ENCODE measurements at regions not wholly inside any gene's neighbourhood (a gene's known extent, or its start where the extent isn't known, plus 50 kb on each side); places are given as distances from the start of the nearest gene placed in this dataset.

- no peak overlapping the region for H3K27ac ChIP-seq (ENCODE audit: low read depth, low read length, poor library complexity, severe bottlenecking)
- CTCF ChIA-PET (ENCODE audit: unreplicated experiment): no interaction called here
- TF ChIP-seq CTCF (conservative IDR thresholded peaks at IDR 0.05; ENCODE audit: low read length): no peak
- TF ChIP-seq EZH2phosphoT487 (IDR thresholded peaks at IDR 0.05; ENCODE audit: borderline replicate concordance, low read depth, low read length): no peak
- H4K20me1 ChIP-seq (ENCODE audit: insufficient read depth, low read length): no peaks in the 10 kb centered on the region
- no peak for DNase-seq (ENCODE audit: low spot score)
- POLR2A ChIA-PET: no interaction called here
- no peaks in the 10 kb centered on the region for H3K9me2 ChIP-seq (ENCODE audit: insufficient read depth, low read length)
- H3K79me2 ChIP-seq (ENCODE audit: insufficient read depth, low read depth, low read length): no peaks in the 10 kb centered on the region
- H2AFZ ChIP-seq (ENCODE audit: low read length): no peak overlapping the region
- no peak overlapping the region for H3K4me2 ChIP-seq (ENCODE audit: low read length)
- BruUV-seq (replicated peaks): no TSS peak
- H3K36me3 ChIP-seq (ENCODE audit: insufficient read depth, low read length): no peaks in the 10 kb centered on the region
- no peaks in the 10 kb centered on the region for H3K9me3 ChIP-seq (ENCODE audit: low read length)
- H3K4me3 ChIP-seq (ENCODE audit: low read depth, low read length, poor library complexity, severe bottlenecking): no peak overlapping the region
- no peaks in the 10 kb centered on the region for H3K4me1 ChIP-seq (ENCODE audit: insufficient read depth, low read length, poor library complexity, severe bottlenecking)
- intact Hi-C loops (cut with micrococcal nuclease; ENCODE audit: unreplicated experiment): no loop called here
Observed at GRCh38 chr16:73610160-73610559, 562.2 kb upstream of the ZFHX3 start.

- Histone ChIP-seq H4K20me1 (ENCODE audit: insufficient read depth, low read length) (no peaks in the 10 kb centered on the region), H3K36me3 (ENCODE audit: insufficient read depth, low read length) (no peaks in the 10 kb centered on the region), H3K4me1 (ENCODE audit: insufficient read depth, low read length, poor library complexity, severe bottlenecking) (no peaks in the 10 kb centered on the region), H3K9me2 (ENCODE audit: insufficient read depth, low read length) (no peaks in the 10 kb centered on the region), H3K4me3 (ENCODE audit: low read depth, low read length, poor library complexity, severe bottlenecking) (no peak overlapping the region), H3K27ac (ENCODE audit: low read depth, low read length, poor library complexity, severe bottlenecking) (no peak overlapping the region), H2AFZ (ENCODE audit: low read length) (no peak overlapping the region), H3K9me3 (ENCODE audit: low read length) (no peaks in the 10 kb centered on the region), H3K4me2 (ENCODE audit: low read length) (no peak overlapping the region), H3K79me2 (ENCODE audit: insufficient read depth, low read depth, low read length) (no peaks in the 10 kb centered on the region)
- TF ChIP-seq CTCF (conservative IDR thresholded peaks at IDR 0.05; ENCODE audit: low read length) (no peak), EZH2phosphoT487 (IDR thresholded peaks at IDR 0.05; ENCODE audit: borderline replicate concordance, low read depth, low read length) (no peak)
- intact Hi-C loops (cut with micrococcal nuclease; ENCODE audit: unreplicated experiment): no loop called here
- DNase-seq (ENCODE audit: low spot score): no peak
- no TSS peak for BruUV-seq (replicated peaks)
- ChIA-PET POLR2A (no interaction called here), CTCF (ENCODE audit: unreplicated experiment) (no interaction called here)
Observed at GRCh38 chr16:73608911-73609310, 561.0 kb upstream of the ZFHX3 start.

- DNase-seq (ENCODE audit: low spot score): no peak
- no peaks in the 10 kb centered on the region for H3K9me2 ChIP-seq (ENCODE audit: insufficient read depth, low read length)
- no peak overlapping the region for H2AFZ ChIP-seq (ENCODE audit: low read length)
- no TSS peak for BruUV-seq (replicated peaks)
- intact Hi-C loops (cut with micrococcal nuclease; ENCODE audit: unreplicated experiment): no loop called here
- no peaks in the 10 kb centered on the region for H3K4me1 ChIP-seq (ENCODE audit: insufficient read depth, low read length, poor library complexity, severe bottlenecking)
- no peak overlapping the region for H3K4me2 ChIP-seq (ENCODE audit: low read length)
- CTCF ChIA-PET (ENCODE audit: unreplicated experiment): no interaction called here
- no peak for TF ChIP-seq CTCF (conservative IDR thresholded peaks at IDR 0.05; ENCODE audit: low read length)
- no peak for TF ChIP-seq EZH2phosphoT487 (IDR thresholded peaks at IDR 0.05; ENCODE audit: borderline replicate concordance, low read depth, low read length)
- POLR2A ChIA-PET: no interaction called here
- no peak overlapping the region for H3K4me3 ChIP-seq (ENCODE audit: low read depth, low read length, poor library complexity, severe bottlenecking)
- no peaks in the 10 kb centered on the region for H3K36me3 ChIP-seq (ENCODE audit: insufficient read depth, low read length)
- H4K20me1 ChIP-seq (ENCODE audit: insufficient read depth, low read length): no peaks in the 10 kb centered on the region
- no peak overlapping the region for H3K27ac ChIP-seq (ENCODE audit: low read depth, low read length, poor library complexity, severe bottlenecking)
- no peaks in the 10 kb centered on the region for H3K9me3 ChIP-seq (ENCODE audit: low read length)
- no peaks in the 10 kb centered on the region for H3K79me2 ChIP-seq (ENCODE audit: insufficient read depth, low read depth, low read length)
Observed at GRCh38 chr16:73605309-73605708, 557.4 kb upstream of the ZFHX3 start.

Data from OCI-LY7 (cell line).